Femur (tissue), 1 donor: ENCODE measurements at regions not wholly inside any gene's neighbourhood (a gene's known extent, or its start where the extent isn't known, plus 50 kb on each side); places are given as distances from the start of the nearest gene placed in this dataset.

Experiments
- DNase-seq: peaks from one replicate; pipeline ENCODE4 v3.0.0-alpha.2; 2017

- DNase-seq = no peak
Observed at GRCh38 chr1:14545422-14546025, 53.0 kb upstream of the KAZN start.

GRCh38 chr1:14546416-14546815 lies 52.1 kb upstream of the KAZN start:
- DNase-seq = no peak
